ENCODE measurements at regions not wholly inside any gene's neighbourhood (a gene's known extent, or its start where the extent isn't known, plus 50 kb on each side); places are given as distances from the start of the nearest gene placed in this dataset.

- no peaks in the 10 kb centered on the region for H3K27me3 ChIP-seq (replicated peaks)
- DNase-seq: no peak
- no peaks in the 10 kb centered on the region for H3K36me3 ChIP-seq (replicated peaks)
- no peak overlapping the region for H3K27ac ChIP-seq
- no peak overlapping the region for H3K4me3 ChIP-seq (ENCODE audit: low read depth, low read length)
- in situ Hi-C loops (cut with HindIII; ENCODE audit: low pct_ligation_motif_present, low sequenced_read_pairs): no loop called here
- TF ChIP-seq CTCF (IDR thresholded peaks at IDR 0.05; ENCODE audit: low read depth, low read length, missing control alignments): no peak
Measured at GRCh38 chr4:104615926-104616325, 121.2 kb upstream of the CXXC4 start.

- H3K27me3 ChIP-seq (replicated peaks): no peaks in the 10 kb centered on the region
- H3K4me3 ChIP-seq (ENCODE audit: low read depth, low read length): no peak overlapping the region
- no peak for TF ChIP-seq CTCF (IDR thresholded peaks at IDR 0.05; ENCODE audit: low read depth, low read length, missing control alignments)
- H3K27ac ChIP-seq: no peak overlapping the region
- in situ Hi-C loops (cut with HindIII; ENCODE audit: low pct_ligation_motif_present, low sequenced_read_pairs): no loop called here
- no peak for DNase-seq
- H3K36me3 ChIP-seq (replicated peaks): no peaks in the 10 kb centered on the region
Measured at GRCh38 chr4:104616401-104616820, 121.7 kb upstream of the CXXC4 start.

GRCh38 chr4:104625706-104626105, 131.0 kb upstream of the CXXC4 start:
- no peak overlapping the region for H3K27ac ChIP-seq
- no peak for TF ChIP-seq CTCF (IDR thresholded peaks at IDR 0.05; ENCODE audit: low read depth, low read length, missing control alignments)
- DNase-seq: no peak
- no peak overlapping the region for H3K4me3 ChIP-seq (ENCODE audit: low read depth, low read length)
- in situ Hi-C loops (cut with HindIII; ENCODE audit: low pct_ligation_motif_present, low sequenced_read_pairs): no loop called here
- H3K36me3 ChIP-seq (replicated peaks): no peaks in the 10 kb centered on the region
- no peaks in the 10 kb centered on the region for H3K27me3 ChIP-seq (replicated peaks)

GRCh38 chr4:104629601-104630000, 134.9 kb upstream of the CXXC4 start:
- Histone ChIP-seq H3K4me3 (ENCODE audit: low read depth, low read length) (no peak overlapping the region), H3K36me3 (replicated peaks) (no peaks in the 10 kb centered on the region), H3K27ac (no peak overlapping the region), H3K27me3 (replicated peaks) (no peaks in the 10 kb centered on the region)
- TF ChIP-seq CTCF (IDR thresholded peaks at IDR 0.05; ENCODE audit: low read depth, low read length, missing control alignments): no peak
- in situ Hi-C loops (cut with HindIII; ENCODE audit: low pct_ligation_motif_present, low sequenced_read_pairs): no loop called here
- no peak for DNase-seq

GRCh38 chr4:104630272-104630671, 135.6 kb upstream of the CXXC4 start:
- Histone ChIP-seq H3K27me3 (replicated peaks) (no peaks in the 10 kb centered on the region), H3K27ac (no peak overlapping the region), H3K4me3 (ENCODE audit: low read depth, low read length) (no peak overlapping the region), H3K36me3 (replicated peaks) (no peaks in the 10 kb centered on the region)
- no peak for TF ChIP-seq CTCF (IDR thresholded peaks at IDR 0.05; ENCODE audit: low read depth, low read length, missing control alignments)
- DNase-seq: no peak
- in situ Hi-C loops (cut with HindIII; ENCODE audit: low pct_ligation_motif_present, low sequenced_read_pairs): no loop called here

- no peak for DNase-seq
- in situ Hi-C loops (cut with HindIII; ENCODE audit: low pct_ligation_motif_present, low sequenced_read_pairs): no loop called here
- H3K4me3 ChIP-seq (ENCODE audit: low read depth, low read length): no peak overlapping the region
- H3K27me3 ChIP-seq (replicated peaks): no peaks in the 10 kb centered on the region
- no peak overlapping the region for H3K27ac ChIP-seq
- TF ChIP-seq CTCF (IDR thresholded peaks at IDR 0.05; ENCODE audit: low read depth, low read length, missing control alignments): no peak
- H3K36me3 ChIP-seq (replicated peaks): no peaks in the 10 kb centered on the region
Measured at GRCh38 chr4:104631000-104631399, 136.3 kb upstream of the CXXC4 start.

Measured in brain microvascular endothelial cell (primary cell).